ENCODE measurements at regions not wholly inside any gene's neighbourhood (a gene's known extent, or its start where the extent isn't known, plus 50 kb on each side); places are given as distances from the start of the nearest gene placed in this dataset.
"Not testable (repeated sequence)": the region's sequence is repeated elsewhere in the genome, so short reads cannot be mapped to it uniquely, and the experiment has no call there.

- TF ChIP-seq POLR2AphosphoS5 (IDR thresholded peaks at IDR 0.05; ENCODE audit: insufficient read depth, low read depth, low read length); POLR2A (IDR thresholded peaks at IDR 0.05; ENCODE audit: low read depth, low read length); CTCF (IDR thresholded peaks at IDR 0.05; ENCODE audit: extremely low read depth in 1 of 2, insufficient read depth in 1 of 2, low read depth in 1 of 2, low read length in 2 of 2); FOS (IDR thresholded peaks at IDR 0.05; ENCODE audit: borderline replicate concordance, insufficient read depth, low read length): not testable (repeated sequence)
Measured at GRCh38 chr5:173387293-173387692, 59.1 kb upstream of the STC2 start.
